Pancreas (tissue), 10 donors: ENCODE measurements at regions not wholly inside any gene's neighbourhood (a gene's known extent, or its start where the extent isn't known, plus 50 kb on each side); places are given as distances from the start of the nearest gene placed in this dataset.

Experiments
- ATAC-seq, 4 donors: fragments of 200-7000 bp; cut with Tn5 transposase; one replicate each; pipeline versions ENCODE4 v1.8.0 to v1.9.1; 2020; ENCODE audit warnings: mild to moderate bottlenecking in 4 of 4, moderate library complexity in 4 of 4
- DNase-seq, 6 donors: peaks; one replicate each; pipeline ENCODE4 v3.0.0-alpha.2; 2020
- FAIRE-seq: peaks from 2 replicates; lab custom pipeline; 2012; peaks lifted over from hg19 to GRCh38; lab: Jason Lieb, UNC
- H3K27ac ChIP-seq, 4 donors: fragments of 200-600 bp; sonication (generic); 1 replicate in 3 of 4; 2 replicates in 1 of 4; pipeline versions ENCODE4 v1.5.0 to v1.8.0; 2020
- H3K27me3 ChIP-seq, 4 donors: fragments of 200-600 bp; one replicate each; pipeline ENCODE4 v1.8.0; 2021
- H3K36me3 ChIP-seq, 3 donors: fragments of 200-600 bp; sonication (generic) in 1 of 3; one replicate each; pipeline versions ENCODE4 v1.5.0 to v1.8.0; 2020 to 2021
- H3K4me1 ChIP-seq, 3 donors: fragments of 200-600 bp; one replicate each; pipeline ENCODE4 v1.8.0; 2021
- H3K4me3 ChIP-seq, 4 donors: fragments of 200-600 bp; sonication (generic) in 2 of 4; one replicate each; pipeline versions ENCODE4 v1.5.0 to v1.8.0; 2020 to 2021
- H3K9me3 ChIP-seq, 4 donors: fragments of 200-600 bp; one replicate each; pipeline ENCODE4 v1.8.0; 2021
- CTCF ChIP-seq, 4 donors: fragments of 200-600 bp; sonication (generic) in 3 of 4; IDR thresholded peaks; one replicate each; pipeline versions ENCODE4 v1.5.0 to v1.8.0; 2021; ENCODE audit warnings: antibody characterized with exemption in 4 of 4
- WGBS, 2 donors: extraction: QIAGEN DNeasy Blood & Tissue Kit; methylation state at CpG; one replicate each; pipeline ENCODE4 v1.1.7; 2013; 5-methylcytosine and 5-hydroxymethylcytosine counted together
- intact Hi-C, 3 donors: fragments of 100-400 bp; cut with DNase I; formaldehyde crosslinking; loops; one replicate each; pipeline versions ENCODE4 v1.11.1 to v1.14.2; 2022
- donor health status: healthy with polysubstance abuse.
- donor health status: DM: no; HTN: no; CAD: no; lungs with moderate emphysema.
- donor health status: DM: no; HTN: no; CAD: no.
- donor health status: control.
- donor health status: control.
- donor health status: Bipolar disorder and iron deficiency.
- donor health status: DM: yes; HTN: yes; CAD: no.
- donor health status: DM: no; HTN: no; CAD: no.
- donor health status: DM: no; HTN: no; CAD: no.
- donor health status: DM: yes; HTN: yes; CAD: no.

DNA sequence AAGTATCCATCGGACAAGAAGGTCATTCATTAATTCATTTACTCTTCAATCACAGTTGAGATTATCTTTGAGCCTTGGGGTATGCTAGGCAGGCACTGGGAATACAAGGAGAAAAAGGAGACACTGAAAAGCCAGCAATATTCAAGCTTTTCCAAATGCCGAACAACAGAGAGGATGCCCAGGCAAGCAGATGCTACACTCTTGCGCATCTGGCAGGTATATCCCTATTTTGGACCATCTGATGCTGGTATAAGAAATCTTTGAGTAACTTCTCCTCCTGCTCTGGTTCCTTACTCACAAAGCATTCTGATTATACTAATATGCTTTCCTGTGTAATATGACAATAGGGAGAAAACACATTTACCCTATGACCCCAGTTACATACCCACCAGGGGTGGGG is 354.9 kb downstream of the CBLL2 start:
- no peak for TF ChIP-seq CTCF (IDR thresholded peaks at IDR 0.05)
- FAIRE-seq (no peak), DNase-seq (no peak), ATAC-seq (no peak)
- 61 to 63% methylated on average over 3 of the region's 3 CpGs for WGBS, 2 donors
- H3K36me3 ChIP-seq = no peaks in the 10 kb centered on the region
- no peak overlapping the region for H3K27ac ChIP-seq
- H3K4me1 ChIP-seq = no peaks in the 10 kb centered on the region
- no peak overlapping the region for H3K4me3 ChIP-seq
- intact Hi-C loops = no loop called here
- H3K27me3 ChIP-seq = peaks cover 0 to 12% (median 0%) of the 10 kb centered on the region in 4 donors
- no peaks in the 10 kb centered on the region for H3K9me3 ChIP-seq

DNA sequence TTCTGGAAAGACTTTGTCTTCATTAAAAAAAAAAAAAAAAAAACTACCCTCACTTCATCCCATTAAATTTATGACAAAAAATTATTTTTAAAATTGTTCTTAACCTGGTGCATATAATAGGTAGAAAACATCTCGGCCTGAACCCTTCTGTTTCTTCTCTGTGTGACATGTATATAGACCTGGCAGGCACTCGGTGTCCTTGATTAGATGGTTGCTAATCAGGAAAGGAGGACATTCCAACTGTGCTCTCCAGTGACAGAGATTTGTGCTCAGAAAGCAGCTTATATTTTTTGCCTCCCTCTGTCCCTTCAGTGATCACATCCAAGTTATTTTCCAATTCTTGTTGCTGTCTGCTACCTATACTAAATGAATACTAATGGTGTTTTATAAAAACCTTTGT is 355.6 kb downstream of the CBLL2 start:
- Histone ChIP-seq H3K36me3 (no peaks in the 10 kb centered on the region), H3K9me3 (no peaks in the 10 kb centered on the region), H3K27me3 (peaks cover 0 to 13% (median 0%) of the 10 kb centered on the region in 4 donors), H3K4me3 (no peak overlapping the region), H3K27ac (no peak overlapping the region), H3K4me1 (no peaks in the 10 kb centered on the region)
- ATAC-seq (no peak), FAIRE-seq (no peak), DNase-seq (no peak)
- TF ChIP-seq CTCF (IDR thresholded peaks at IDR 0.05) = no peak
- intact Hi-C loops = no loop called here
- WGBS, 2 donors = 35 to 40% methylated on average over 2 of the region's 2 CpGs

- no peaks in the 10 kb centered on the region for H3K9me3 ChIP-seq
- no peak overlapping the region for H3K27ac ChIP-seq
- 50 to 54% methylated on average over 2 of the region's 2 CpGs for WGBS, 2 donors
- no peak for TF ChIP-seq CTCF (IDR thresholded peaks at IDR 0.05)
- no peaks in the 10 kb centered on the region for H3K36me3 ChIP-seq
- FAIRE-seq (peak; percentile 83), ATAC-seq (peak in 1 of 4 donors; percentile 51), DNase-seq (no peak)
- intact Hi-C loops = no loop called here
- H3K4me1 ChIP-seq = no peaks in the 10 kb centered on the region
- H3K4me3 ChIP-seq = no peak overlapping the region
- peaks cover 0 to 13% (median 0%) of the 10 kb centered on the region in 4 donors for H3K27me3 ChIP-seq
Measured at GRCh38 chrX:22629105-22629725, 356.5 kb downstream of the CBLL2 start.

DNA sequence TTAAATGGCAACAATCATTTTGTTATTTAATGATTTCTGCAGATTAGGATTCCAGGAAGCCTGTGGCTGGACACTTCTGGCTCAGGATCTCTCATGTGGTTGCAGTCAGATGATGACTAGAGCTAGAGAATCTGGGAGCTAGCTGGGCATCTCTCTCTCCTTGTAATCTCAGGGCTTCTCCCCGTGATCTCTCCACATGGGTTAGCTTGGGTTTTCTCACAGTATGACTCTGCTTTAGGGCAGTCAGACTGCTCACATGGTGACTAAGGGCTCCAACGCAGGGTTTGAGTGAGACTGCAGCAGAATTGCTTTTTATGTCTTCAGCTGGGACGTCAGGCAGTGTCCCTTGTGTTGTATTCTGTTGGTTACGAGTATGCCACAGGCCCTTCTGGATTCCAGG is 361.4 kb downstream of the CBLL2 start:
- FAIRE-seq (no peak), ATAC-seq (no peak), DNase-seq (no peak)
- intact Hi-C loops = no loop called here
- Histone ChIP-seq H3K4me3 (no peak overlapping the region), H3K27me3 (peaks cover 0 to 13% (median 0%) of the 10 kb centered on the region in 4 donors), H3K36me3 (no peaks in the 10 kb centered on the region), H3K27ac (no peak overlapping the region), H3K4me1 (no peaks in the 10 kb centered on the region), H3K9me3 (no peaks in the 10 kb centered on the region)
- TF ChIP-seq CTCF (IDR thresholded peaks at IDR 0.05) = no peak
- whole genome bisulfite sequencing, 2 donors = 31 to 34% methylated on average over 4 of the region's 4 CpGs

DNA sequence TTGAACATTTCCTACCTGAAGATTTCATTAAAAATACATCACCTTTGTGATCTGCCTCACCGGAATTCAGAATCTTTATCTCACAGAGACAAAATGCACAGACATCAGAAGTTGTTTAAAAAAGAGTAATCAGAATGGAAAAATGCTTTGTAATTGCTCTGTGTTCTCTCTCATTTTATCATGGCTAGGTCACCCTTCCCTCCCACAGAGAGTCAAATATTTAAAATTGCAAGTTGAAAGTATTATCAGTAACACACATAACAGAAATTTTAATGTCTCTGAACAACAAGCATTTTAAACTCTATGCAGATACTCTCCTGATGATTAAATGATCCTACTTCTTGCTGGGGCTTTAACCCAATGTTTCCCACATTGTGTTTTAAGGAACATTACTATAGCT is 362.0 kb downstream of the CBLL2 start:
- FAIRE-seq (peak; percentile 79), ATAC-seq (no peak), DNase-seq (no peak)
- TF ChIP-seq CTCF (IDR thresholded peaks at IDR 0.05) = no peak
- no peaks in the 10 kb centered on the region for H3K4me1 ChIP-seq
- intact Hi-C loops = no loop called here
- no peak overlapping the region for H3K4me3 ChIP-seq
- H3K27ac ChIP-seq = no peak overlapping the region
- no peaks in the 10 kb centered on the region for H3K9me3 ChIP-seq
- H3K36me3 ChIP-seq = no peaks in the 10 kb centered on the region
- 27 to 56% methylated on average over 1 of the region's 1 CpG for WGBS, 2 donors
- H3K27me3 ChIP-seq = peaks cover 0 to 13% (median 0%) of the 10 kb centered on the region in 4 donors
